Mesenchymal stem cell (in vitro differentiated cells and primary cell): ENCODE measurements at regions not wholly inside any gene's neighbourhood (a gene's known extent, or its start where the extent isn't known, plus 50 kb on each side); places are given as distances from the start of the nearest gene placed in this dataset.
A peak's percentile ranks its signal among the peaks of the same experiment; 100 is the strongest.

ENCODE experiments used
- DNase-seq: peaks from one replicate; pipeline ENCODE4 v3.0.0-alpha.2; 2013
- H2AFZ ChIP-seq: one replicate; pipeline ENCODE4 v1.6.1; 2013; ENCODE audit warnings: low read depth, mild to moderate bottlenecking, control low read depth, inconsistent platforms, low read length, moderate library complexity
- H2AK5ac ChIP-seq: 2 replicates; pipeline ENCODE4 v1.6.1; 2013; ENCODE audit warnings: low read length, moderate library complexity, mild to moderate bottlenecking, inconsistent platforms; ENCODE audit not compliant: severe bottlenecking
- H2BK120ac ChIP-seq: one replicate; pipeline ENCODE4 v1.6.1; 2013; ENCODE audit warnings: low read depth, mild to moderate bottlenecking, inconsistent platforms, low read length, moderate library complexity
- H2BK12ac ChIP-seq, 2 experiments: one replicate each; pipeline ENCODE4 v1.6.1; 2013; ENCODE audit warnings: inconsistent platforms in 2 of 2, low read length in 2 of 2, mild to moderate bottlenecking in 2 of 2, moderate library complexity in 2 of 2, control low read depth in 1 of 2
- H2BK15ac ChIP-seq: one replicate; pipeline ENCODE4 v1.6.1; 2013; ENCODE audit warnings: mild to moderate bottlenecking, low read depth, inconsistent platforms; ENCODE audit not compliant: poor library complexity, severe bottlenecking
- H2BK5ac ChIP-seq: 2 replicates; pipeline ENCODE4 v1.6.1; 2013; ENCODE audit warnings: low read depth, mild to moderate bottlenecking, low read length, control low read depth, inconsistent platforms; ENCODE audit not compliant: poor library complexity, severe bottlenecking
- H3K14ac ChIP-seq, 2 experiments: one replicate each; pipeline ENCODE4 v1.6.1; 2013; ENCODE audit warnings: inconsistent platforms in 2 of 2, low read length in 2 of 2, control low read depth in 1 of 2, mild to moderate bottlenecking in 1 of 2, moderate library complexity in 1 of 2
- H3K18ac ChIP-seq, 2 experiments: one replicate each; pipeline ENCODE4 v1.6.1; 2013; ENCODE audit warnings: inconsistent platforms in 2 of 2, low read length in 2 of 2, control low read depth in 1 of 2, low read depth in 1 of 2, mild to moderate bottlenecking in 1 of 2
- H3K23ac ChIP-seq, 2 experiments: one replicate each; pipeline ENCODE4 v1.6.1; 2013; ENCODE audit warnings: inconsistent platforms in 2 of 2, low read length in 2 of 2, mild to moderate bottlenecking in 2 of 2, moderate library complexity in 2 of 2, control low read depth in 1 of 2
- H3K27ac ChIP-seq: 2 replicates; pipeline ENCODE4 v1.5.1; 2013; ENCODE audit warnings: mild to moderate bottlenecking, moderate library complexity, low read length, control low read depth, inconsistent platforms; ENCODE audit not compliant: poor library complexity, severe bottlenecking
- H3K27me3 ChIP-seq, 2 experiments: 2 replicates each; pipeline versions ENCODE4 v1.6.1 to v1.7.0; 2013; ENCODE audit warnings: low read length in 2 of 2, mild to moderate bottlenecking in 2 of 2, moderate library complexity in 2 of 2, control low read depth in 1 of 2, inconsistent platforms in 1 of 2; ENCODE audit not compliant: control insufficient read depth in 1 of 2, insufficient read depth in 1 of 2
- H3K36me3 ChIP-seq, 2 experiments: 2 replicates each; pipeline versions ENCODE4 v1.6.1 to v1.7.0; 2013; ENCODE audit warnings: low read length in 2 of 2, control low read depth in 1 of 2, inconsistent platforms in 1 of 2, low read depth in 1 of 2, mild to moderate bottlenecking in 1 of 2; ENCODE audit not compliant: insufficient read depth in 2 of 2, control insufficient read depth in 1 of 2
- H3K4ac ChIP-seq, 2 experiments: one replicate each; pipeline ENCODE4 v1.6.1; 2013; ENCODE audit warnings: inconsistent platforms in 2 of 2, low read length in 2 of 2, mild to moderate bottlenecking in 2 of 2, moderate library complexity in 2 of 2, control low read depth in 1 of 2, low read depth in 1 of 2
- H3K4me1 ChIP-seq: 2 replicates; pipeline ENCODE4 v1.6.1; 2013; ENCODE audit warnings: low read depth, low read length, control low read depth; ENCODE audit not compliant: control insufficient read depth, insufficient read depth
- H3K4me2 ChIP-seq: 2 replicates; pipeline ENCODE4 v1.6.1; 2013; ENCODE audit warnings: low read length, mild to moderate bottlenecking, inconsistent platforms; ENCODE audit not compliant: poor library complexity, severe bottlenecking
- H3K4me3 ChIP-seq, 2 experiments: 2 replicates each; pipeline versions ENCODE4 v1.5.1 to v1.7.0; 2013; ENCODE audit warnings: low read length in 2 of 2, mild to moderate bottlenecking in 2 of 2, control low read depth in 1 of 2, low read depth in 1 of 2; ENCODE audit not compliant: insufficient read depth in 1 of 2
- H3K79me1 ChIP-seq: replicated peaks from 2 replicates; pipeline ENCODE4 v1.6.1; 2013; ENCODE audit warnings: mild to moderate bottlenecking, control low read depth, low read length, inconsistent platforms; ENCODE audit not compliant: poor library complexity, severe bottlenecking
- H3K9ac ChIP-seq: 2 replicates; pipeline ENCODE4 v1.7.0; 2013; ENCODE audit warnings: mild to moderate bottlenecking, low read length, moderate library complexity
- H3K9me3 ChIP-seq: 2 replicates; pipeline ENCODE4 v1.7.0; 2013; ENCODE audit warnings: mild to moderate bottlenecking, low read length; ENCODE audit not compliant: control insufficient read depth
- H4K8ac ChIP-seq: one replicate; pipeline ENCODE4 v1.6.1; 2013; ENCODE audit warnings: inconsistent platforms, mild to moderate bottlenecking, low read length, moderate library complexity
- H4K91ac ChIP-seq: one replicate; pipeline ENCODE4 v1.6.1; 2013; ENCODE audit warnings: mild to moderate bottlenecking, low read length, inconsistent platforms
- WGBS: methylation state at CpG from one replicate; pipeline ENCODE4 v1.1.7; 2013; ENCODE audit warnings: mixed read lengths; 5-methylcytosine and 5-hydroxymethylcytosine counted together

DNA sequence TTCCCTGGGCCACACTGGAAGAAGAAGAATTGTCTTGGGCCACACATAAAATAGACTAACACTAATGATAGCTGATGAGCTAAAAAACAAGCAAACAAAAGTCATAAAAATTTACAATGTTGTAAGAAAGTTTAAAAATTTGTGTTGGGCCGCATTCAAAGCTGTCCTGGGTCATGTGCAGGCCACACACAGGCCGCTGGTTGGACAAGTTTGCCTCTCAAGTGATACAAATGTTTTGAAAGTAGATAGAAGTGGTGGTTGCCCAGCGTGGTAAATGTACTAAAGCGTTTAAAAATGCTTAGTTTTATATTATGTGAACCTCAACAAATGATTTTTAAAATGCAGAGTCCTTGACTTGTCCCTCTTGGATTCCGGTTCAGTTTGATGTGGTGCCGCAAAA is 94.9 kb upstream of the TBCA start:
- no peak overlapping the region for H3K4me2 ChIP-seq
- no peak overlapping the region for H2AFZ ChIP-seq
- H2BK15ac ChIP-seq, result no peak overlapping the region
- H4K8ac ChIP-seq, result no peak overlapping the region
- H3K27me3 ChIP-seq, result no peaks in the 10 kb centered on the region
- H3K4ac ChIP-seq, result no peak overlapping the region
- no peak overlapping the region for H3K23ac ChIP-seq
- no peaks in the 10 kb centered on the region for H3K36me3 ChIP-seq
- no peak overlapping the region for H3K9ac ChIP-seq
- no peak overlapping the region for H2BK120ac ChIP-seq
- DNase-seq, result no peak
- no peak overlapping the region for H3K14ac ChIP-seq
- H3K4me3 ChIP-seq, result no peak overlapping the region
- H3K4me1 ChIP-seq, result no peaks in the 10 kb centered on the region
- H2AK5ac ChIP-seq, result no peak overlapping the region
- H2BK5ac ChIP-seq, result no peak overlapping the region
- no peak overlapping the region for H3K18ac ChIP-seq
- H4K91ac ChIP-seq, result no peak overlapping the region
- no peak overlapping the region for H2BK12ac ChIP-seq
- WGBS, result 93% methylated on average over 4 of the region's 6 CpGs
- H3K79me1 ChIP-seq, result no peaks in the 10 kb centered on the region
- H3K27ac ChIP-seq, result no peak overlapping the region
- no peaks in the 10 kb centered on the region for H3K9me3 ChIP-seq

- Histone ChIP-seq H4K8ac (no peak overlapping the region), H2BK5ac (no peak overlapping the region), H2BK12ac (no peak overlapping the region), H3K14ac (no peak overlapping the region), H3K36me3 (no peaks in the 10 kb centered on the region), H2BK15ac (no peak overlapping the region), H3K27me3 (peaks cover 0 to 6% of the 10 kb centered on the region in 2 experiments), H3K23ac (no peak overlapping the region), H3K79me1 (no peaks in the 10 kb centered on the region), H4K91ac (no peak overlapping the region), H2BK120ac (no peak overlapping the region), H2AFZ (no peak overlapping the region), H3K9me3 (no peaks in the 10 kb centered on the region), H3K4ac (no peak overlapping the region), H2AK5ac (no peak overlapping the region), H3K4me3 (no peak overlapping the region), H3K9ac (no peak overlapping the region), H3K18ac (no peak overlapping the region), H3K27ac (no peak overlapping the region), H3K4me1 (no peaks in the 10 kb centered on the region), H3K4me2 (no peak overlapping the region)
- DNase-seq, result no peak
- WGBS, result 90% methylated on average over 8 of the region's 11 CpGs
Measured at GRCh38 chr5:77869116-77869798, 93.1 kb upstream of the TBCA start.

GRCh38 chr5:77867914-77868313 is 91.8 kb upstream of the TBCA start:
- no peaks in the 10 kb centered on the region for H3K4me1 ChIP-seq
- no peak overlapping the region for H4K8ac ChIP-seq
- no peak overlapping the region for H3K9ac ChIP-seq
- no peak overlapping the region for H2AFZ ChIP-seq
- H3K23ac ChIP-seq, result no peak overlapping the region
- no peaks in the 10 kb centered on the region for H3K36me3 ChIP-seq
- WGBS, result 86% methylated on average over 4 of the region's 4 CpGs
- no peak overlapping the region for H2BK120ac ChIP-seq
- no peak overlapping the region for H2BK15ac ChIP-seq
- no peaks in the 10 kb centered on the region for H3K79me1 ChIP-seq
- H4K91ac ChIP-seq, result no peak overlapping the region
- peak overlapping the region in 1 of 2 experiments; percentile 7 for H3K14ac ChIP-seq
- H3K27ac ChIP-seq, result no peak overlapping the region
- H3K9me3 ChIP-seq, result no peaks in the 10 kb centered on the region
- peaks cover 0 to 6% of the 10 kb centered on the region in 2 experiments for H3K27me3 ChIP-seq
- no peak overlapping the region for H2BK5ac ChIP-seq
- no peak overlapping the region for H3K4me3 ChIP-seq
- no peak overlapping the region for H2AK5ac ChIP-seq
- no peak overlapping the region for H3K4me2 ChIP-seq
- no peak overlapping the region for H2BK12ac ChIP-seq
- no peak overlapping the region for H3K18ac ChIP-seq
- DNase-seq, result no peak
- no peak overlapping the region for H3K4ac ChIP-seq

- H3K18ac ChIP-seq, result no peak overlapping the region
- no peak overlapping the region for H4K91ac ChIP-seq
- no peaks in the 10 kb centered on the region for H3K9me3 ChIP-seq
- no peak overlapping the region for H3K4me3 ChIP-seq
- H3K4ac ChIP-seq, result no peak overlapping the region
- no peak overlapping the region for H2BK5ac ChIP-seq
- no peak overlapping the region for H3K27ac ChIP-seq
- no peak overlapping the region for H4K8ac ChIP-seq
- no peaks in the 10 kb centered on the region for H3K79me1 ChIP-seq
- no peak overlapping the region for H3K14ac ChIP-seq
- no peaks in the 10 kb centered on the region for H3K4me1 ChIP-seq
- H2BK120ac ChIP-seq, result no peak overlapping the region
- H2BK12ac ChIP-seq, result no peak overlapping the region
- H2AFZ ChIP-seq, result no peak overlapping the region
- peak; percentile 15 for DNase-seq
- WGBS, result 83% methylated on average over 1 of the region's 2 CpGs
- H2BK15ac ChIP-seq, result no peak overlapping the region
- no peak overlapping the region for H3K23ac ChIP-seq
- H2AK5ac ChIP-seq, result no peak overlapping the region
- no peaks in the 10 kb centered on the region for H3K36me3 ChIP-seq
- no peak overlapping the region for H3K9ac ChIP-seq
- H3K4me2 ChIP-seq, result no peak overlapping the region
- peaks cover 0 to 6% of the 10 kb centered on the region in 2 experiments for H3K27me3 ChIP-seq
Measured at GRCh38 chr5:77867194-77867691, 91.1 kb upstream of the TBCA start.
